H9 (cell line): ENCODE measurements at regions not wholly inside any gene's neighbourhood (a gene's known extent, or its start where the extent isn't known, plus 50 kb on each side); places are given as distances from the start of the nearest gene placed in this dataset.

ENCODE experiments used
- DNase-seq: peaks from one replicate; pipeline ENCODE4 v3.0.0-alpha.2; 2017
- H2AFZ ChIP-seq: one replicate; pipeline ENCODE4 v1.6.1; 2013; ENCODE audit warnings: mild to moderate bottlenecking, low read length, control low read depth, moderate library complexity
- H2AK5ac ChIP-seq: 2 replicates; pipeline ENCODE4 v1.6.1; 2013; ENCODE audit warnings: low read length, control low read depth, mixed read lengths; ENCODE audit not compliant: insufficient read length
- H2BK120ac ChIP-seq: one replicate; pipeline ENCODE4 v1.6.1; 2013; ENCODE audit warnings: low read depth, mild to moderate bottlenecking, low read length, control low read depth, inconsistent platforms; ENCODE audit not compliant: poor library complexity, severe bottlenecking
- H2BK12ac ChIP-seq: 2 replicates; pipeline ENCODE4 v1.6.1; 2013; ENCODE audit warnings: low read length, control low read depth, mixed read lengths, low read depth; ENCODE audit not compliant: insufficient read length
- H2BK15ac ChIP-seq: 2 replicates; pipeline ENCODE4 v1.6.1; 2013; ENCODE audit warnings: low read depth, low read length, control low read depth
- H2BK20ac ChIP-seq: one replicate; pipeline ENCODE4 v1.6.1; 2013; ENCODE audit warnings: low read depth, mild to moderate bottlenecking, low read length, control low read depth, inconsistent platforms; ENCODE audit not compliant: poor library complexity, severe bottlenecking
- H2BK5ac ChIP-seq: 2 replicates; pipeline ENCODE4 v1.6.1; 2013; ENCODE audit warnings: low read length, control low read depth, mixed read lengths; ENCODE audit not compliant: insufficient read length
- H3K14ac ChIP-seq: 2 replicates; pipeline ENCODE4 v1.6.1; 2013; ENCODE audit warnings: low read length, control low read depth; ENCODE audit not compliant: insufficient read depth
- H3K18ac ChIP-seq: 2 replicates; pipeline ENCODE4 v1.6.1; 2013; ENCODE audit warnings: low read depth, mild to moderate bottlenecking, mixed read lengths, low read length, control low read depth; ENCODE audit not compliant: insufficient read length
- H3K23ac ChIP-seq: 2 replicates; pipeline ENCODE4 v1.6.1; 2013; ENCODE audit warnings: low read length, control low read depth, mixed read lengths, low read depth; ENCODE audit not compliant: insufficient read length
- H3K23me2 ChIP-seq: 2 replicates; pipeline ENCODE4 v1.6.1; 2013; ENCODE audit warnings: low read depth, mild to moderate bottlenecking, mixed read lengths, low read length, control low read depth; ENCODE audit not compliant: insufficient read length, poor library complexity, severe bottlenecking
- H3K27ac ChIP-seq: 2 replicates; pipeline ENCODE4 v1.5.1; 2013; ENCODE audit warnings: low read length, control low read depth, mixed read lengths, low read depth; ENCODE audit not compliant: insufficient read length
- H3K27me3 ChIP-seq: 2 replicates; pipeline ENCODE4 v1.6.1; 2013; ENCODE audit warnings: low read length, control low read depth, inconsistent platforms; ENCODE audit not compliant: insufficient read depth
- H3K4ac ChIP-seq: 2 replicates; pipeline ENCODE4 v1.6.1; 2013; ENCODE audit warnings: low read depth, mild to moderate bottlenecking, control low read depth, inconsistent platforms, low read length, moderate library complexity
- H3K4me1 ChIP-seq: 2 replicates; pipeline ENCODE4 v1.6.1; 2013; ENCODE audit warnings: low read length, control low read depth, inconsistent platforms; ENCODE audit not compliant: insufficient read depth
- H3K4me2 ChIP-seq: 2 replicates; pipeline ENCODE4 v1.6.1; 2013; ENCODE audit warnings: low read length, control low read depth, mixed read lengths; ENCODE audit not compliant: insufficient read length, insufficient read depth
- H3K56ac ChIP-seq: 2 replicates; pipeline ENCODE4 v1.6.1; 2013; ENCODE audit warnings: low read depth, mild to moderate bottlenecking, mixed read lengths, low read length, control low read depth; ENCODE audit not compliant: insufficient read length
- H3K79me1 ChIP-seq: 2 replicates; pipeline ENCODE4 v1.6.1; 2013; ENCODE audit warnings: low read depth, mild to moderate bottlenecking, moderate library complexity, low read length, control low read depth, inconsistent platforms; ENCODE audit not compliant: insufficient read depth, poor library complexity, severe bottlenecking
- H3K79me2 ChIP-seq: 2 replicates; pipeline ENCODE4 v1.6.1; 2013; ENCODE audit warnings: low read length, control low read depth, inconsistent platforms; ENCODE audit not compliant: insufficient read depth
- H3K9ac ChIP-seq: 2 replicates; pipeline ENCODE4 v1.6.1; 2013; ENCODE audit warnings: low read length, control low read depth, mixed read lengths; ENCODE audit not compliant: insufficient read length; ENCODE audit errors: extremely low read depth
- H3K9me3 ChIP-seq: one replicate; pipeline ENCODE4 v1.6.1; 2013; ENCODE audit warnings: low read depth, low read length, inconsistent platforms; ENCODE audit not compliant: control insufficient read depth
- H3T11ph ChIP-seq: one replicate; pipeline ENCODE4 v1.6.1; 2013; ENCODE audit warnings: mild to moderate bottlenecking, low read length, control low read depth, inconsistent platforms
- H4K20me1 ChIP-seq: one replicate; pipeline ENCODE4 v1.6.1; 2013; ENCODE audit not compliant: control insufficient read depth, insufficient read length, insufficient read depth
- H4K5ac ChIP-seq: 2 replicates; pipeline ENCODE4 v1.6.1; 2013; ENCODE audit warnings: low read depth, mild to moderate bottlenecking, mixed read lengths, low read length, control low read depth; ENCODE audit not compliant: insufficient read length
- H4K8ac ChIP-seq: replicated peaks from 2 replicates; pipeline ENCODE4 v1.6.1; 2013; ENCODE audit warnings: low read length, control low read depth, mixed read lengths, low read depth; ENCODE audit not compliant: insufficient read length
- H4K91ac ChIP-seq: 2 replicates; pipeline ENCODE4 v1.6.1; 2013; ENCODE audit warnings: low read depth, mild to moderate bottlenecking, moderate library complexity, mixed read lengths, low read length, control low read depth; ENCODE audit not compliant: insufficient read length
- H3K27ac Mint-ChIP-seq, 3 experiments: 2 replicates in 2 of 3; 3 replicates in 1 of 3; pipeline ENCODE4 v1.8.0; 2020 to 2021; ENCODE audit warnings: mixed read lengths in 3 of 3, mild to moderate bottlenecking in 1 of 3, moderate library complexity in 1 of 3
- H3K27me3 Mint-ChIP-seq: 2 replicates; pipeline ENCODE4 v1.8.0; 2021; ENCODE audit warnings: low read depth, mild to moderate bottlenecking, moderate library complexity, mixed read lengths
- H3K36me3 Mint-ChIP-seq, 3 experiments: 2 replicates in 2 of 3; 3 replicates in 1 of 3; pipeline ENCODE4 v1.8.0; 2020 to 2021; ENCODE audit warnings: low read depth in 3 of 3, mixed read lengths in 3 of 3; ENCODE audit not compliant: insufficient read depth in 1 of 3
- H3K4me1 Mint-ChIP-seq, 2 experiments: 2 replicates each; pipeline ENCODE4 v1.8.0; 2020; ENCODE audit warnings: mixed read lengths in 2 of 2
- H3K4me3 Mint-ChIP-seq, 2 experiments: 2 replicates in 1 of 2; 3 replicates in 1 of 2; pipeline ENCODE4 v1.8.0; 2020 to 2021; ENCODE audit warnings: mild to moderate bottlenecking in 2 of 2, mixed read lengths in 2 of 2, moderate library complexity in 1 of 2
- H3K9me3 Mint-ChIP-seq, 2 experiments: 2 replicates in 1 of 2; 3 replicates in 1 of 2; pipeline ENCODE4 v1.8.0; 2020; ENCODE audit warnings: mild to moderate bottlenecking in 2 of 2, mixed read lengths in 2 of 2, moderate library complexity in 1 of 2
- CTCF ChIP-seq: fragments of 200-600 bp; sonication (generic); conservative IDR thresholded peaks from 3 replicates; pipeline ENCODE4 v1.8.0; 2021; ENCODE audit warnings: antibody characterized with exemption, mild to moderate bottlenecking
- WGBS: extraction: QIAGEN DNeasy Blood & Tissue Kit; methylation state at CpG from one replicate; pipeline ENCODE4 v1.1.7; 2013; ENCODE audit warnings: missing lambda C conversion rate, low lambda C conversion rate, mixed read lengths; ENCODE audit not compliant: insufficient read length; ENCODE audit errors: extremely low coverage; 5-methylcytosine and 5-hydroxymethylcytosine counted together

DNA sequence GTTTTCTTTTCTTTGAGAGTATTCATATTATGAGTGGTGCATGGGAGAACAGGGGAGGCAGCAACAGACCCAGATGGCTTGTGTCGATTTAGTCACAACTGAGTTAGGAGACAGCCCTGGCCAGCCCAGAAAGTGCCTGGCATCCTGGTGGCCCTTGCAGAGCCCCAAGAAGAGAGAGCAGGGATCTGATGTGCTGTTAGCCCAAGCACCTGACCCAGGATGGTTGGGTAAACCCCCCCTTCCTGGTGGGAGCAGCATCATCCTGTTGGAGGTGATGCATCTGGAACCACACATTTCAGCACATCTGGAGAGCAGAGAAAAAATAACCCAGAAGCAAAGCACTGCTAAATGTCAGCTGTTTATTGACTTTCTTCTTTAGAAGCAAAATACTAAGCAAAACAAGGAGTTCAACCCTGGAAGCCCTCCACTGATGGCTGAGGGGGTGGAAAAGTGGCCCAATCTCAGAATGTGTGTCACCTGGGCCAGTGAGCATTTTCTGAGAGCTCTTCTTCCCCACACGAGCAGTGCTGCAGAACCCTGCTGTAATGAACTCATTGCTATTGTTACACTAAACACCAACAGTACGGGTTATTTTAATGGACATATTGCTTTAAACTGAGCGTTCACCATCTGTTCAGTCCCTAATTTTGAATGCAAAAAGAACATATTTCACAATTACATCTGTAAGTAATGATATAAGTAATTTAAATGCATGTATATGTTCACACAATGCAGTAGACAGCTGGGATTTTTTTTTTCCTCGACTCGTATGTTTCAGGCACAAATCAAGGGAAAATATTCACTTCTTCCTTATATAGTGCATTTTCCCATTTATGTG lies 100.6 kb upstream of the SMIM21 start:
- H3K27me3 Mint-ChIP-seq, result peaks cover 5% of the 10 kb centered on the region; the same call in 1 of the 2 replicates
- no peak overlapping the region for H3K27ac ChIP-seq
- H3K56ac ChIP-seq, result no peak overlapping the region
- no peaks in the 10 kb centered on the region for H3K27me3 ChIP-seq
- no peak overlapping the region for H2BK120ac ChIP-seq
- H3K36me3 Mint-ChIP-seq, result no peaks in the 10 kb centered on the region; a peak in 1 of 7 replicates
- H3K4me2 ChIP-seq, result no peak overlapping the region
- H3K9me3 ChIP-seq, result no peaks in the 10 kb centered on the region
- H3K79me2 ChIP-seq, result no peaks in the 10 kb centered on the region
- no peak overlapping the region for H2BK5ac ChIP-seq
- no peak overlapping the region for H2AK5ac ChIP-seq
- H4K20me1 ChIP-seq, result no peaks in the 10 kb centered on the region
- no CpG with 5 or more reads among the region's 6 CpGs for WGBS
- H4K8ac ChIP-seq, result no peak overlapping the region
- H3K4me1 Mint-ChIP-seq, result peaks cover 7 to 8% of the 10 kb centered on the region in 2 experiments
- H3K9ac ChIP-seq, result no peak overlapping the region
- H3K4ac ChIP-seq, result no peak overlapping the region
- no peak for DNase-seq
- no peak overlapping the region for H2BK15ac ChIP-seq
- no peaks in the 10 kb centered on the region for H3K4me1 ChIP-seq
- TF ChIP-seq CTCF, result no peak
- no peak overlapping the region for H3K18ac ChIP-seq
- H4K5ac ChIP-seq, result no peak overlapping the region
- H4K91ac ChIP-seq, result no peak overlapping the region
- H2BK12ac ChIP-seq, result no peak overlapping the region
- H2AFZ ChIP-seq, result no peak overlapping the region
- no peak overlapping the region for H2BK20ac ChIP-seq
- H3K4me3 Mint-ChIP-seq, result no peak overlapping the region
- H3K9me3 Mint-ChIP-seq, result no peaks in the 10 kb centered on the region
- H3K27ac Mint-ChIP-seq, result no peak overlapping the region
- no peak overlapping the region for H3T11ph ChIP-seq
- no peak overlapping the region for H3K14ac ChIP-seq
- no peaks in the 10 kb centered on the region for H3K23me2 ChIP-seq
- H3K79me1 ChIP-seq, result no peaks in the 10 kb centered on the region
- H3K23ac ChIP-seq, result no peak overlapping the region
